ENCODE measurements at regions not wholly inside any gene's neighbourhood (a gene's known extent, or its start where the extent isn't known, plus 50 kb on each side); places are given as distances from the start of the nearest gene placed in this dataset.
"Not testable (repeated sequence)": the region's sequence is repeated elsewhere in the genome, so short reads cannot be mapped to it uniquely, and the experiment has no call there.

- no peak overlapping the region for H3K27ac ChIP-seq
- 73 to 85% methylated on average over 2 of the region's 2 CpGs for WGBS, 2 donors
- H3K4me1 ChIP-seq: no peaks in the 10 kb centered on the region
- H3K4me3 ChIP-seq: no peak overlapping the region
- no peaks in the 10 kb centered on the region for H3K9me3 ChIP-seq
- TF ChIP-seq POLR2A (IDR thresholded peaks at IDR 0.05): no peak
- no peak for TF ChIP-seq CTCF (IDR thresholded peaks at IDR 0.05)
- intact Hi-C loops (cut with DNase I): no loop called here
- H3K36me3 ChIP-seq: no peaks in the 10 kb centered on the region
- DNase-seq: no peak
- peaks cover 0 to 28% (median 2%) of the 10 kb centered on the region in 4 donors for H3K27me3 ChIP-seq
Observed at GRCh38 chr11:122597511-122597910, 58.0 kb upstream of the UBASH3B start.

- no peak overlapping the region for H3K27ac ChIP-seq
- H3K4me1 ChIP-seq: no peaks in the 10 kb centered on the region
- no peak overlapping the region for H3K4me3 ChIP-seq
- DNase-seq: no peak
- no peaks in the 10 kb centered on the region for H3K36me3 ChIP-seq
- H3K27me3 ChIP-seq: peaks cover 0 to 32% (median 2%) of the 10 kb centered on the region in 4 donors
- 48 to 72% methylated on average over 3 of the region's 3 CpGs for WGBS, 2 donors
- H3K9me3 ChIP-seq: no peaks in the 10 kb centered on the region
- intact Hi-C loops (cut with DNase I): no loop called here
- no peak for TF ChIP-seq POLR2A (IDR thresholded peaks at IDR 0.05)
- TF ChIP-seq CTCF (IDR thresholded peaks at IDR 0.05): no peak
Observed at GRCh38 chr11:122594986-122595645, 60.4 kb upstream of the UBASH3B start.

- intact Hi-C loops (cut with DNase I): no loop called here
- H3K27ac ChIP-seq: no peak overlapping the region
- TF ChIP-seq CTCF (IDR thresholded peaks at IDR 0.05) (no peak), POLR2A (IDR thresholded peaks at IDR 0.05) (no peak)
- peaks cover 0 to 36% (median 2%) of the 10 kb centered on the region in 4 donors for H3K27me3 ChIP-seq
- no peaks in the 10 kb centered on the region for H3K4me1 ChIP-seq
- no peak for DNase-seq
- WGBS, 2 donors: 61 to 71% methylated on average over 4 of the region's 4 CpGs
- no peaks in the 10 kb centered on the region for H3K36me3 ChIP-seq
- no peak overlapping the region for H3K4me3 ChIP-seq
- H3K9me3 ChIP-seq: no peaks in the 10 kb centered on the region
Observed at GRCh38 chr11:122593473-122594420, 61.8 kb upstream of the UBASH3B start.

GRCh38 chr11:122592641-122593040, 62.9 kb upstream of the UBASH3B start:
- no peaks in the 10 kb centered on the region for H3K4me1 ChIP-seq
- no peak overlapping the region for H3K4me3 ChIP-seq
- no peaks in the 10 kb centered on the region for H3K36me3 ChIP-seq
- 69 to 77% methylated on average over 6 of the region's 6 CpGs for WGBS, 2 donors
- no peak for DNase-seq
- H3K27me3 ChIP-seq: peaks cover 0 to 33% (median 2%) of the 10 kb centered on the region in 4 donors
- intact Hi-C loops (cut with DNase I): no loop called here
- no peaks in the 10 kb centered on the region for H3K9me3 ChIP-seq
- no peak for TF ChIP-seq POLR2A (IDR thresholded peaks at IDR 0.05)
- H3K27ac ChIP-seq: no peak overlapping the region

GRCh38 chr11:122584670-122585069, 70.9 kb upstream of the UBASH3B start:
- H3K4me1 ChIP-seq: peaks cover 4 to 16% (median 5%) of the 10 kb centered on the region in 3 donors
- H3K27ac ChIP-seq: no peak overlapping the region
- intact Hi-C loops (cut with DNase I): no loop called here
- H3K27me3 ChIP-seq: peaks cover 0 to 2% (median 0%) of the 10 kb centered on the region in 4 donors
- H3K4me3 ChIP-seq: no peak overlapping the region
- no peak for DNase-seq
- no peaks in the 10 kb centered on the region for H3K36me3 ChIP-seq
- 75 to 77% methylated on average over 8 of the region's 8 CpGs for WGBS, 2 donors
- TF ChIP-seq CTCF (IDR thresholded peaks at IDR 0.05): no peak
- no peak for TF ChIP-seq POLR2A (IDR thresholded peaks at IDR 0.05)
- no peaks in the 10 kb centered on the region for H3K9me3 ChIP-seq

- H3K9me3 ChIP-seq; H3K27me3 ChIP-seq; DNase-seq; intact Hi-C loops (cut with DNase I); H3K36me3 ChIP-seq: not testable (repeated sequence)
- peak overlapping the region in 2 of 4 donors; percentile 85 for H3K27ac ChIP-seq
- WGBS, 2 donors: 39 to 49% methylated on average over 13 of the region's 13 CpGs
- peak overlapping the region in 2 of 4 donors; percentile 37 to 63 for H3K4me3 ChIP-seq
- H3K4me1 ChIP-seq: peaks cover 4 to 16% (median 5%) of the 10 kb centered on the region in 3 donors
Observed at GRCh38 chr11:122580071-122580470, 75.5 kb upstream of the UBASH3B start.
